Liver (tissue), 8 donors: ENCODE measurements at regions not wholly inside any gene's neighbourhood (a gene's known extent, or its start where the extent isn't known, plus 50 kb on each side); places are given as distances from the start of the nearest gene placed in this dataset.

ENCODE experiments used
- DNase-seq: peaks from one replicate; pipeline ENCODE4 v3.0.0-alpha.2; 2017; ENCODE audit warnings: low spot score
- H3K27ac ChIP-seq, 2 donors: one replicate each; pipeline ENCODE4 v1.7.0; 2013; ENCODE audit warnings: inconsistent platforms in 2 of 2, low read length in 2 of 2, control low read depth in 1 of 2, low read depth in 1 of 2, mild to moderate bottlenecking in 1 of 2
- H3K27me3 ChIP-seq, 4 donors: one replicate each; pipeline versions ENCODE4 v1.6.1 to v1.7.0; 2013; ENCODE audit warnings: low read length in 3 of 4, inconsistent platforms in 1 of 4, mild to moderate bottlenecking in 1 of 4, moderate library complexity in 1 of 4; ENCODE audit not compliant: control insufficient read depth in 4 of 4, insufficient read depth in 4 of 4
- H3K36me3 ChIP-seq, 4 donors: one replicate each; pipeline versions ENCODE4 v1.6.1 to v1.7.0; 2013; ENCODE audit warnings: low read length in 3 of 4, mild to moderate bottlenecking in 3 of 4, low read depth in 1 of 4, moderate library complexity in 1 of 4; ENCODE audit not compliant: control insufficient read depth in 4 of 4, insufficient read depth in 3 of 4
- H3K4me1 ChIP-seq, 4 donors: one replicate each; pipeline versions ENCODE4 v1.6.1 to v1.7.0; 2013; ENCODE audit warnings: low read length in 3 of 4, mild to moderate bottlenecking in 3 of 4, moderate library complexity in 1 of 4; ENCODE audit not compliant: control insufficient read depth in 4 of 4, insufficient read depth in 4 of 4
- H3K4me3 ChIP-seq, 3 donors: one replicate each; pipeline versions ENCODE4 v1.6.1 to v1.7.0; 2013; ENCODE audit warnings: low read length in 3 of 3, control low read depth in 1 of 3, low read depth in 1 of 3, mild to moderate bottlenecking in 1 of 3
- H3K9ac ChIP-seq, 2 donors: one replicate each; pipeline ENCODE4 v1.7.0; 2013; ENCODE audit warnings: low read length in 2 of 2, mild to moderate bottlenecking in 2 of 2, moderate library complexity in 2 of 2, control low read depth in 1 of 2, low read depth in 1 of 2
- H3K9me3 ChIP-seq, 4 donors: one replicate each; pipeline versions ENCODE4 v1.6.1 to v1.7.0; 2013; ENCODE audit warnings: low read length in 3 of 4; ENCODE audit not compliant: control insufficient read depth in 4 of 4
- ATF3 ChIP-seq: IDR thresholded peaks from 2 replicates; pipeline ENCODE4 v1.6.1; 2016; ENCODE audit warnings: antibody characterized with exemption
- CTCF ChIP-seq: fragments of 150-350 bp; IDR thresholded peaks from 2 replicates; pipeline ENCODE4 v1.5.1; 2017; ENCODE audit warnings: improper control_type of control experiment, low read depth, low read length; ENCODE audit not compliant: missing input control
- FOXA1 ChIP-seq: IDR thresholded peaks from 2 replicates; pipeline ENCODE4 v1.6.1; 2016; ENCODE audit warnings: antibody characterized with exemption
- FOXA2 ChIP-seq: IDR thresholded peaks from 2 replicates; pipeline ENCODE4 v1.6.1; 2016; ENCODE audit warnings: antibody characterized with exemption
- GABPA ChIP-seq, 2 donors: IDR thresholded peaks in 1 of 2; conservative IDR thresholded peaks in 1 of 2; 2 replicates each; pipeline ENCODE4 v1.6.1; 2016; ENCODE audit warnings: antibody characterized with exemption in 2 of 2, mild to moderate bottlenecking in 1 of 2, moderate library complexity in 1 of 2
- HNF4A ChIP-seq, 2 donors: conservative IDR thresholded peaks; 2 replicates each; pipeline ENCODE4 v1.6.1; 2016; ENCODE audit warnings: antibody characterized with exemption in 2 of 2, mild to moderate bottlenecking in 2 of 2
- HNF4G ChIP-seq: IDR thresholded peaks from 2 replicates; pipeline ENCODE4 v1.6.1; 2016; ENCODE audit warnings: antibody characterized with exemption
- JUND ChIP-seq, 2 donors: IDR thresholded peaks; 2 replicates each; pipeline ENCODE4 v1.6.1; 2016; ENCODE audit warnings: antibody characterized with exemption in 2 of 2
- MAX ChIP-seq: IDR thresholded peaks from 2 replicates; pipeline ENCODE4 v1.6.1; 2016; ENCODE audit warnings: antibody characterized with exemption
- NR2F2 ChIP-seq: IDR thresholded peaks from 2 replicates; pipeline ENCODE4 v1.6.1; 2016; ENCODE audit warnings: antibody characterized with exemption
- RAD21 ChIP-seq, 2 donors: IDR thresholded peaks; 2 replicates each; pipeline ENCODE4 v1.6.1; 2016; ENCODE audit warnings: antibody characterized with exemption in 2 of 2, mild to moderate bottlenecking in 2 of 2
- REST ChIP-seq: IDR thresholded peaks from 2 replicates; pipeline ENCODE4 v1.6.1; 2016; ENCODE audit warnings: antibody characterized with exemption, mild to moderate bottlenecking
- RXRA ChIP-seq, 2 donors: IDR thresholded peaks; 2 replicates each; pipeline ENCODE4 v1.6.1; 2017 to 2018; ENCODE audit warnings: antibody characterized with exemption in 2 of 2, mild to moderate bottlenecking in 1 of 2
- SP1 ChIP-seq: IDR thresholded peaks from 2 replicates; pipeline ENCODE4 v1.6.1; 2018; ENCODE audit warnings: antibody characterized with exemption, mild to moderate bottlenecking
- TAF1 ChIP-seq: conservative IDR thresholded peaks from 2 replicates; pipeline ENCODE4 v1.6.1; 2016; ENCODE audit warnings: antibody characterized with exemption, mild to moderate bottlenecking
- YY1 ChIP-seq: IDR thresholded peaks from 2 replicates; pipeline ENCODE4 v1.6.1; 2016; ENCODE audit warnings: antibody characterized with exemption, mild to moderate bottlenecking
- ZBTB33 ChIP-seq: IDR thresholded peaks from 2 replicates; pipeline ENCODE4 v1.6.1; 2016; ENCODE audit warnings: antibody characterized with exemption
- WGBS: extraction: QIAGEN DNeasy Blood & Tissue Kit; methylation state at CpG from one replicate; pipeline ENCODE4 v1.1.7; 2013; 5-methylcytosine and 5-hydroxymethylcytosine counted together
- donor health status: healthy.
- donor health status: healthy.
- donor health status: healthy.
- donor health status: healthy.
- donor health status: healthy.

GRCh38 chr20:60749804-60750602 lies 502.1 kb upstream of the CDH4 start:
- no peaks in the 10 kb centered on the region for H3K27me3 ChIP-seq
- no peaks in the 10 kb centered on the region for H3K9me3 ChIP-seq
- no peaks in the 10 kb centered on the region for H3K4me1 ChIP-seq
- H3K9ac ChIP-seq = no peak overlapping the region
- no peak overlapping the region for H3K27ac ChIP-seq
- H3K4me3 ChIP-seq = no peak overlapping the region
- TF ChIP-seq ATF3 (no peak), RXRA (IDR thresholded peaks at IDR 0.05) (no peak), FOXA2 (no peak), RAD21 (IDR thresholded peaks at IDR 0.05) (no peak), YY1 (no peak), REST (no peak), GABPA (IDR thresholded peaks at IDR 0.05 in 1 of 2, conservative IDR thresholded peaks at IDR 0.05 in 1 of 2) (no peak), NR2F2 (no peak), MAX (no peak), TAF1 (no peak), JUND (IDR thresholded peaks at IDR 0.05) (no peak), SP1 (no peak), ZBTB33 (no peak), FOXA1 (no peak)
- no peak for DNase-seq
- 81% methylated on average over 11 of the region's 11 CpGs for WGBS
- no peaks in the 10 kb centered on the region for H3K36me3 ChIP-seq

- Histone ChIP-seq H3K9me3 (no peaks in the 10 kb centered on the region), H3K27me3 (no peaks in the 10 kb centered on the region), H3K36me3 (no peaks in the 10 kb centered on the region), H3K4me1 (no peaks in the 10 kb centered on the region), H3K4me3 (no peak overlapping the region), H3K27ac (no peak overlapping the region), H3K9ac (no peak overlapping the region)
- 78% methylated on average over 10 of the region's 10 CpGs for WGBS
- no peak for DNase-seq
- TF ChIP-seq RAD21 (IDR thresholded peaks at IDR 0.05) (no peak), ZBTB33 (no peak), RXRA (IDR thresholded peaks at IDR 0.05) (no peak), JUND (IDR thresholded peaks at IDR 0.05) (no peak), HNF4G (no peak), ATF3 (no peak), REST (no peak), TAF1 (no peak), CTCF (no peak), HNF4A (conservative IDR thresholded peaks at IDR 0.05) (no peak), FOXA2 (no peak), YY1 (no peak)
These were observed 501.2 kb upstream of the CDH4 start for GRCh38 chr20:60750909-60751308.
